Cardiac muscle cell (in vitro differentiated cells and primary cell): ENCODE measurements at regions not wholly inside any gene's neighbourhood (a gene's known extent, or its start where the extent isn't known, plus 50 kb on each side); places are given as distances from the start of the nearest gene placed in this dataset.
A peak's percentile ranks its signal among the peaks of the same experiment; 100 is the strongest.
"Not testable (repeated sequence)": the region's sequence is repeated elsewhere in the genome, so short reads cannot be mapped to it uniquely, and the experiment has no call there.

ENCODE experiments used
- DNase-seq, 2 donors: peaks; one replicate each; pipeline versions ENCODE4 v3.0.0 to v3.0.0-alpha.2; 2010 to 2017; ENCODE audit warnings: low read depth in 1 of 2, low spot score in 1 of 2
- H3K27ac ChIP-seq: fragments of 200-600 bp; sonication (generic); 2 replicates; pipeline ENCODE4 v1.5.1; 2016
- H3K27me3 ChIP-seq: fragments of 200-600 bp; sonication (generic); 2 replicates; pipeline ENCODE4 v1.6.0; 2016; ENCODE audit warnings: control low read depth
- H3K36me3 ChIP-seq: fragments of 200-600 bp; sonication (generic); 2 replicates; pipeline ENCODE4 v1.5.1; 2016; ENCODE audit warnings: control low read depth
- H3K4me1 ChIP-seq: fragments of 200-600 bp; sonication (generic); 2 replicates; pipeline ENCODE4 v1.8.1; 2017; ENCODE audit warnings: low read depth, mild to moderate bottlenecking, mixed run types
- H3K4me3 ChIP-seq: fragments of 200-600 bp; sonication (generic); 2 replicates; pipeline ENCODE4 v1.5.1; 2016; ENCODE audit warnings: mild to moderate bottlenecking
- H3K9me3 ChIP-seq: fragments of 200-600 bp; sonication (generic); 2 replicates; pipeline ENCODE4 v1.5.1; 2017; ENCODE audit warnings: low read depth, mild to moderate bottlenecking, control low read depth
- CTCF ChIP-seq: IDR thresholded peaks from 2 replicates; pipeline ENCODE4 v1.5.1; 2012; ENCODE audit warnings: low read depth, mild to moderate bottlenecking, low read length

DNA sequence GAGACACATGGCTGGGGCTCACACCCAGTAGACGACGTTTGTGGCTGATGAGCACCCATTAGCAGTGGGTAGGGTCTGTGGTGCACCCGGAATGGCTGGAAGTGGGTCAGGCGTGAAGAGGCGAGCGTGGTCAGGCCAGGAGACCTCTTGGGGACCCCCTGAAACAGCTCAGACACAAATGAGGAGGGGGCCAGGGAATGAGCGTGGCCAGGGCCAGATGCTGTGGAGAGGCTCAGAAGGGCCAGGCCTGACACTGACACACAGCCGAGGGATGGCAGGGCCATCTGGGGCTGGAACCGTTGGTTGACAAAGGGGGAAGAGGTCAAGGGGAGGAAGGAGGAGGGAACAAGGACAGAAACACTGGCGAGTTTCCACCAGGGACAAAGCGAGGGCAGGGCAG lies 162.8 kb downstream of the SHANK2 start:
- Histone ChIP-seq H3K9me3 (no peaks in the 10 kb centered on the region), H3K4me1 (no peaks in the 10 kb centered on the region), H3K36me3 (no peaks in the 10 kb centered on the region), H3K4me3 (no peak overlapping the region), H3K27ac (no peak overlapping the region), H3K27me3 (no peaks in the 10 kb centered on the region)
- TF ChIP-seq CTCF: no peak
- no peak for DNase-seq

- not testable (repeated sequence) for H3K4me3 ChIP-seq, DNase-seq, H3K9me3 ChIP-seq, H3K27ac ChIP-seq, H3K4me1 ChIP-seq, H3K36me3 ChIP-seq, H3K27me3 ChIP-seq
Measured at GRCh38 chr11:71088314-71089215, 163.8 kb downstream of the SHANK2 start.

DNA sequence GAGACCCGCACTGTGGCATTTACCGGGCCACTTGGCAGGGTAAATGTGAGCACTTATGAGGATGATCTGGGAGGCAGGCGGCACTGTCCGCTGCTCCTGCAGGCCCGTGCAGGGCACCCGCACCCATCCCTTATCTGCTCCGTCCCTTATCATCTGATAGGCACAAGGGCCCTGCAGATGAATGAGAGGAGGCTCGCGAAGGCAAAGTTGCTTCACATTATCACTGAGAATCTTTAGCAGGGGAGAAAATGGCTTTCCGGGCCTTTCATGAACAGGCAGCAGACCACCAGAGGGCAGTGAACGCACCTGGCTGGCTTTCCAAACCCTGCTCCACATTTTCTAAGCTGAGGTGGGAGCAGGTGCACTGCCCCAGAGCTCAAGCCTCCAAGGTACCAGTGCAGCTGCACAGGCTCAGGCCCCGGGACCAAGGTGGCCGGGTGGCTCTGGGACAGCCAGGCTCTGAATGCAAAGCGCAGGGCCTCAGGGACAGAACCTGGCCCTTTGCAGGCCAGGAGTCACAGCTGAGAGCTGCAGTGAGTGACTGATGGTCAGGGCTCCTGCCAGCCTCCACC lies 165.6 kb downstream of the SHANK2 start:
- Histone ChIP-seq H3K36me3 (no peaks in the 10 kb centered on the region), H3K4me1 (no peaks in the 10 kb centered on the region), H3K4me3 (no peak overlapping the region), H3K27ac (no peak overlapping the region), H3K27me3 (no peaks in the 10 kb centered on the region), H3K9me3 (no peaks in the 10 kb centered on the region)
- TF ChIP-seq CTCF: peak; percentile 63
- peak; percentile 35 to 71 for DNase-seq

- DNase-seq: no peak
- H3K27ac ChIP-seq: no peak overlapping the region
- H3K36me3 ChIP-seq: no peaks in the 10 kb centered on the region
- TF ChIP-seq CTCF: no peak
- no peaks in the 10 kb centered on the region for H3K4me1 ChIP-seq
- H3K9me3 ChIP-seq: no peaks in the 10 kb centered on the region
- H3K27me3 ChIP-seq: no peaks in the 10 kb centered on the region
- no peak overlapping the region for H3K4me3 ChIP-seq
Measured at GRCh38 chr11:71084306-71085012, 167.9 kb downstream of the SHANK2 start.

GRCh38 chr11:71083105-71083504 lies 169.3 kb downstream of the SHANK2 start:
- no peaks in the 10 kb centered on the region for H3K36me3 ChIP-seq
- H3K9me3 ChIP-seq: no peaks in the 10 kb centered on the region
- H3K27ac ChIP-seq: no peak overlapping the region
- no peak overlapping the region for H3K4me3 ChIP-seq
- no peaks in the 10 kb centered on the region for H3K4me1 ChIP-seq
- no peak for TF ChIP-seq CTCF
- H3K27me3 ChIP-seq: no peaks in the 10 kb centered on the region
- DNase-seq: no peak

GRCh38 chr11:71082454-71082853 lies 169.9 kb downstream of the SHANK2 start:
- Histone ChIP-seq H3K4me1 (no peaks in the 10 kb centered on the region), H3K36me3 (no peaks in the 10 kb centered on the region), H3K27me3 (no peaks in the 10 kb centered on the region), H3K4me3 (no peak overlapping the region), H3K9me3 (no peaks in the 10 kb centered on the region), H3K27ac (no peak overlapping the region)
- no peak for DNase-seq
- no peak for TF ChIP-seq CTCF
